Left renal cortex interstitium (tissue), 4 donors: ENCODE measurements at regions not wholly inside any gene's neighbourhood (a gene's known extent, or its start where the extent isn't known, plus 50 kb on each side); places are given as distances from the start of the nearest gene placed in this dataset.
"Not testable (repeated sequence)": the region's sequence is repeated elsewhere in the genome, so short reads cannot be mapped to it uniquely, and the experiment has no call there.

ENCODE experiments used
- DNase-seq, 4 donors: peaks; one replicate each; pipeline ENCODE4 v3.0.0-alpha.2; 2013; ENCODE audit warnings: low read depth in 4 of 4, low spot score in 2 of 4, missing footprints in 1 of 4

DNA sequence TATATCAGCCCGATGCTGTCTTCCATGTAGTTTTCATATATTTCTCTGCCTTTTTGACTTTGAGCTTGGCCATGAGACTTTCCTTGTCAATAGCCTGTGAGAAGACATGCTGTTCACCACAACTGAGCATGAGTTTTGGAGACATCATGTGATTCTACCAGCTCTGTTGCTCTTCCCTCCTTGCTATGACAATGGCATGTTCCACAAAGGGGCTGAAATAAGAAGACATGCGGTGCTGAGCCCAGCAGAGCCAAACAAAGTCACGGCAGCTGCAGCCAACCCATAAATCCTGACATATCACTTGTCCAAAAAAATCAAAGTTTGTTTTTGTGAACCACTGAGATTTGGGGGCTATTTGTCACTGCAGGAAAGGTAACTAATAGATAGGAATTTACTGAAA lies 343.4 kb upstream of the KITLG start:
- no peak for DNase-seq

DNA sequence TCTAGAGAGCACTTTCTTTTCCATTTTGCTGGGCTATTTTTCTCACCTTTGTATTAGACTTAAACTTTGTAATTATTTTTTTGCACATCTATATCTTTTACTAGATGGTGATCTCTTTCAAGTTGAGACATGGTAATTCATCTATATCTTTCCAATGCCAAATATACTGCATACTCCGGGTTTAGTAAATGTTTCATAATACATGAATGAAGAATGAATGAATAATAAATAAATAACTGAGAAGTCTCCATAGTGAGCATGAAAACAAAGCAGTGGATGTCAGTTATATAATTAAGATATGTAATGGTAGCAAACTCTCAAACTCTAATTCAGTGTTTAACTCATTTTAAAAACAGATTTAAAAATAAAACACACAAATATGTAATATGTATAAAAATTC lies 342.5 kb upstream of the KITLG start:
- DNase-seq: no peak

DNA sequence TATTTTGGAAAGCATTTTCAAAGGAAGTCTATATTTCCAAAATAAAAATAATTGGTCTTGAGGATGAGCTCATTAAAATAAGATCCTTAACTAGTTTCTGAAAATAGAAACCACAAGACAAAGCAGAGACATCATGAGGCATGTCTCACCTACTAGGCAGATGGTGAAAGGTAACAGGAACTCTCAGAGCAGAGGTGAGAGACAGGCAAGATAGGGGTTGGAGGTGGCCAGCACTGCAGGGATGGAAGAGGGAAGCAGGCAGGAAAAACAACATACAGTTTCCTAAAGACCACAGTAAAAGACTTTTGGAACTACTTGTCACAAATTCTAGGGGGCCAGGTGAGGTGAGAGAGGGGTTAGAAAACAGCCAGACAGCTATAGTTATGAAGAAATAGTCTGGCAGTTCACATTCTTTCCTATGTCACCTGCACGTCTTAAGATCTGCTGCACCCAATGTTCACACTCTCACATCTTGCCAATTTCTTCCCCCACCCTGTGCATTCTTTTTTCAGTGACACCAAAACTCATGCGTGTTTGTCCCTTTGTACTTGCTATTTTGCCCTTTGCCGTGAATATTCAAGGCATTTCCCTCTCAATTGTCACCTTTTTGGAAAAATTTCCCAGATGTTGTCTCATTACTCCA lies 341.7 kb upstream of the KITLG start:
- no peak for DNase-seq

DNA sequence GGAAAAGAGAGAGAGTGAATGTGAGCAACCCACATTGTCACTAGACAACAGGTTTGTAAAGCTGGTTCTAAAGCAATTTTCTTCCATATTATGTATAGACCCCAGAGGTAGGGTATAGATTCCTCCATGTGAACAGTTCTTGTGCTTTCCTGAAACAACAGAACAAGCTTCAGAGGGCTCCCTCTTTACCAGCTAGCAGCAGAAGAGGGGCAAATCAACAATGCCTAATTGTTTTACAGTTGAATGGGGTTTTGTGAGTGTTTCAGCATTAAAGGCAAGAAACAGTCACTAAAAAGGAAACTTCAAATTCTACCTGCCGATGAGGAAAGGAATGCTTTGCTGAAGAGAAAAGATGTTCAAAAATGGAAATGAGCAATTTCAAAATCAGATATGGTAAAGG lies 341.2 kb upstream of the KITLG start:
- DNase-seq: no peak

DNA sequence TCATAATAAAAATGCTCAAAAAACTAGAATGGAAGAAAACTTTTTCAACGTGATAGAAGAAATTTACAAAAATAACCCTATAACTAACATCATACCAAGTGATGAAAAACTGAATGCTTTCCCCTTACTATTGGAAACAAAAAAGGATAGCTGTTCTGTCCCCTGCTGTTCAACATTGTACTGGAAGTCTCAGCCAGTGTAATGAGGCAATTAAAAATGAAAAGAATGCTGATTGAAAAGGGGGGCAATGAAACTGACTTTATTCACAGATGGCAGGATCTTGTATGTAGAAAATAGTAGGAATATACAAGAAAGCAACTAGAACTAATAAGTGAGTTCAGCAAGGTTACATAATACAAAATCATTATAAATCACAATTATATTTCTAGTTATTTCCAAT lies 337.9 kb upstream of the KITLG start:
- DNase-seq: no peak

DNA sequence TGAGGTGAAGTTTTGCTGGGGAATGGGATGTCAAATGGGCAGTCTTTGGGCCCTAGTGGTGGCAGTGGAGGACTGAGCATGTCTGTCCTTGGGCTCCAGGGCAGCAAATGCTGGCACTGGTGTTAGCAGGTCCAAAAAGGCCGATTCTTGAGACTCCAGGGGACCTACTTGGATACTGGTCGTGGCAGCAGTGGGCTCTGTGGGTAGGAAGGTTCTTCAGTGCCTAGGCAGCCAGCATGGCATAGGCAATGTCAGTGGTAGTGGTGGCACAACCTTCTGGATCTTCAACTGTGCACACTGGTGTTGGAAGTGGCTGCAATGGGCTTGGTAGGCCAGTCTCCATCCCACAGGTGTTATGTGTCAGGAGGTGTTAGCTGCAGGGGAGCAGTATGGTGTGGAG lies 334.7 kb upstream of the KITLG start:
- DNase-seq: no peak

DNA sequence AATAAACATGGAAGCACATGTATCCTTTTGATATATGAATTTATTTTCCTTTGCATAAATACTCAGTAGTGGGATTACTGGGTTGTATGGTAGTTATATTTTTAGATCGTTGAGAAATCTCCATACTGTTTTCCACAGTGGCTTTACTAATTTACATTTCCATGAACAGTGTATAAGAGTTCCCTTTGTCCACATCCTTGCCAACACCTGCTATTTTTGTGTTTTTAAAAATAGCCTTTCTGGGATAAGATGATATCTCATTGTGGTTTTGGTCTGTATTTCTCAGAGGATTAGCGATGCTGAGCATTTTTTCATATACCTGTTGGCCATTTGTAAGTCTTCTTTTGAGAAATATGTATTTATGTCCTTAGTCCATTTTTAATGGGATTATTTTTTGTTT lies 329.2 kb upstream of the KITLG start:
- DNase-seq: no peak

DNA sequence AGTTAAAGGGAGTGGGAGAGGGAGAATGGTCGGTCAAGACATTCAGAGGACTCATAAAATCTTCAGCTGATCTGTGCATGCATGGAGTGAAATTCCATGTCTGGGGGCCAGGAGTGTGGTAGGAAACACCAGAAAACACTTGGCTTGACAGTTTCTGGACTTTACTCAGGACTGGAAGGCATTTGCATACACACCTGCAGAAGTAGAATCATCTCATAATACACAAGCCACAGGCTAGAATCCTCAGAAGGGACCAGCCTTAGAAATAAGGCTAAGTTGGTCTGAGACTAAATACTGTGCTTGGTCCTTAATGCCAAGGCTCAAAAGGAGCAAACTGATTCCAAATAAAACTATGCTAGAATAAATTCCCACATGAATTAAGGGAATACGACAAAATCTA lies 328.1 kb upstream of the KITLG start:
- no peak for DNase-seq

DNA sequence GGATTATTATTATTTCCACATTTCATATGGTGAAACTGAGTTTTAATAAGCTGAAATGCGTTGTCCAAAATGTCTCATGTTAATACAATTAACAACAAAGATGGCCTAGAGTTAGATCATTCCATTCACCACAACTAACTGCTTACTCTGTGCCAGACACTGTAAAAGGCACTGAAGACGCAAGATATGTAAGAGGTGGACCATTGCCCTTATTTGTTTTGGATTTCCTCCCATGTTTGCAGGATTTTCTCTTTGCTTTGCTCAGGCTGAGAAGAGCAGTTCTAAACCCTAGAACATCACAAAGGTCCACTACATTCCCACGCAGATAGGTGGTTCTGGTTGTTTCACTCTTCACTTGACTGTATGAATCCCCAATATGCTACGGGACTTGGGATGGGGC lies 324.4 kb upstream of the KITLG start:
- no peak for DNase-seq

DNA sequence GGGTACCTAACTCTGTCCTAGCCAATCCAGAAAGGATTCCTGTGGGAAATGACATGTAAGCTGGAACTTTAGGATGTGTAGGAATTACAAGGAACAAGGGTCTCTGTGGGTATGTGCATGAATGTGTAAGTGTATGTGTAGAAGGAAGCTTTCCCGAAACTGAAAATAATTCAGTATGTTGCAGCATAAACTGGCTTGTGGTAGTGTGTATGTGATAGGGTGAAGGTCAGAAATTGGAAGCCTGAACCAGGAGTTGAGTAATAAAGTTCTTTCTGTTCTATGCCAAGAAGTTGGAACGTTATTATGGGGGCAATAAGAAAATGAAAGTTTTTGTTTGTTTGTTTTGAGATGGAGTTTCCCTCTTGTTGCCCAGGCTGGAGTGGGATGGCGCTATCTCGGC lies 323.1 kb upstream of the KITLG start:
- no peak for DNase-seq

DNA sequence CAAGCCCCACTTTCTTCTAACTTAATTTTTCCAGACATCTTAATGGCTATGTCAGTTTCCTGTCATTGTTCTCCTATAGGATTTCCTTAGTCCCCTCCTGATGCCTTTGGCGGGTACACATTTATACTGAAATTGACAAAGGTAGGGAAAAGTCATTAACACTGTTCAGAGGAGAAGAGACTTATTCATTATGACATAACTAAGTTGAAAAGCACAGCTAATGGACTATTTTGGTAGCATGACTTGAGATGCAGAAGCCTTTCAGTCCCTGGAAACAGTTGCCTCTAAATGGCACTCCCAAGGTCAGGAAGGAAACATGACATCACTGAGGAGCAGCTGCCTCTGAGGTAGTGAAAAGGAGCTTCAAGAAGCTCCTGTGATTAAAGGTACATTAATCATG lies 317.5 kb upstream of the KITLG start:
- DNase-seq: peak in 1 of 4 donors; percentile 2

DNA sequence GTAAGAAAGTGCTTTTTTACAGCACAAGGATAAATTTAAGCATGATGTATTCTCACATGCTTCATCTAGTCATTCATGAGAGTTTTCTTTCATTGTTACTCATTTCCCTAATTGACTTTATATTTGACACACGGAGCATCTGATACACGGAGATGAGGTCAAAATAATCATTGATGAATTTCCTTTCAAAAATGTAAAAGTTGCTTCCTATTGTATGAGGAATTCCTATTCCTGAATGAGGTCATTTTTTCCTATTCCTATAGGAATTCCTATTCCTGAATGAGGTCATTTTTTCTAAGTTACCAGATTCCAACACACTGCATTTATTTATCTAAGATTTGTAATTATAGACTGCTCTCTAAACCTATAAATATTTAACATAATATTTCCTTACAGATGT lies 316.7 kb upstream of the KITLG start:
- DNase-seq: no peak

DNA sequence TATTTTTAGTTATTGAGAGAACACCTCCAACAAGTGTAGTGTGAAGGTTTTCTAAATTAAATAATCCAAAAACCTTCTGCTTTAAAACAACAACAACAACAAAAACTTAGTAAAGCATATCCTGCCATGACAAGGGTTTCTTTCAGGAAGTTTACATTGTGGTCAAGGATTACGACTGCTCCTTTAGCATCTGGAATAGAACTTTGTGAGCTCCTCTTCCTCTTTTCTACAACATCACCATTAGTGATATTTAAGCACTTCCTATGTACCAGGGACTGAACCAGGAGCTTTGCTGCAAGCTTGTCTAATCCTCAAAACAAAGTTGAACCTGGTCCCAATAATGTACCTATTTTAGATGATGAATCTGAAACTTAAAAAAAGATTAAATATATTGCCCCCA lies 315.4 kb upstream of the KITLG start:
- no peak for DNase-seq

DNA sequence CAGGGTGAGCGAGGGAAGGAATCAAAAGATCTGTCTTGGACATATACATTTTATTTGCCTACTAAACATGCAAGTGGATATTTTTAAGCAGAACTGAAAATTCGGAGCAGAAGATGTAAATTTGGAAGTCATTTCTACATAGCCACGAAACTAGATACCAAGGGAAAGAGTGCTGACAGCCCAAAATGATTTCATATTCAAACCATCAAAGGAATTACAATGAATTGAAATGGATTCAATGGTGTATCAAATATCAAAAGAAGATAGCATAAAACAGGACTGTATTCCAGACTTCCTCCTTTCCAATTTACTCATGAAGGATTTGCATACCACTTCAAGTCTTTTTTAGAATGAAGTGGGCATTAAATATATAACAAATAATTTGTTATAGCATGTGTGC lies 313.5 kb upstream of the KITLG start:
- no peak for DNase-seq

DNA sequence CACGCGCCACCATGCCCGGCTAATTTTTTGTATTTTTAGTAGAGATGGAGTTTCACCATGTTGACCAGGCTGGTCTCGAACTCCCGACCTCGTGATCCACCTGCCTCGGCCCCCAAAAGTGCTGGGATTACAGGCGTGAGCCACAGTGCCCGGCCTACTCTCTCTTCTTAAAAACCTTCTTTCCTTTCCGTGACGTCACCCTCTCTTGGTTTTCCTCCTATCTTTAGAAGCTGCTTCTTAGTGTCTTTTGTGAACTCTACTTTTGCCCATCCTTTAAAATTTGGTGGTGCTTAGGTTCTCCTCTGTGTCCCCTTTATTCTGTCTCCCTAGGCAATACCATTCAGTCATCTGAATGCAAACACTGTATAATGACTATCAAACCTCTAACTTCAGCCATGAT lies 311.2 kb upstream of the KITLG start:
- not testable (repeated sequence) for DNase-seq

DNA sequence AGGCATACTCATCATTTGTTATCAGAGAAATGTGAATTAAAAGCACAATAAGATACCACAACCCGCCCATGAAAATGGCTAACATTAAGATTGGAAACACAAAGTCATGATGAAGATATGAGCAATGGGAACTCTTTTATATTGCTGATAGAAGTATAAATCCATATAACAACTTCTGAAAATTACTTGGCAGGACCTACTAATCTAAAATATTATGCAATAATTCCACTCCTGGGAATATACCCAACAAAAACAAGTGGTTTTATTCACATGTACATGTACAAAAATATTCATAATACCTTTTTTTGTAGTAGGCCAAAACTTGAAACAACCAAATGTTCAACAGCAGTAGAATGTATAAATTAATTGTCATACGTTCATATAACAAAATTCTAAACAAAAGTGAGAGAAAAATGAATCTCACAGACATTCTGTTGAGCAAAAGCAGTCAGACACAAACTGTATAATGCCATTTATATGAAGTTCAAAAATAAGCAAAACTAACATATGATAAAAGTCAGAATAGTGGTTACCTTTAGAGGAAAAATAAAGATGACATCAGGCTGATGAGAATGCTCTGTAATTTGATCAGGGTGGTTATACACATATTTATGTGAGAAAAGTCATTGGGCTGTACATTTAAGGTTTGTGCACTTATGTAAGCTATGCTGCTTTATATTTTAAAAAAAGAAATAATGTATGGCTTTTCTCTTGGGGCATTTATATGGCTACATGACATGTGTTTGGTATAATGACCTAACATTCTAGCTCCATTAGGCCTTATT lies 309.2 kb upstream of the KITLG start:
- no peak for DNase-seq

DNA sequence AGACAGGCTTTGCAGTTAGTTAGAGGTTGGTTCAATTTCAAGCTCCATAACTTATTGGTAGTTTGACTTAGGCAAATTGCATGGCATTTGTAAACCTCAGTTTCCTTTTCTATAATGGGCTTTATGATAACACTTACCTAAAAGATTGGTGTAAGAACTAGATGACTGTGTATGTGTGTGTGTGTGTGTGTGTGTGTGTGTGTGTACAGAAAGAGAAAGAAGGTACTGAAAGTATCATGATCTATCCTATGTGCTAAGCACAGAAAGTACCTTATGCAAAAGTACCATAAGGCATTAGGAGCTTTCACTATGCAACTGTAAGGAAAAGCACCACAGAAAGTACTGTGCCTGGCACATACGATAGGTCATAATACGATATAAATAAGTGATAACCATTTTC lies 304.3 kb upstream of the KITLG start:
- no peak for DNase-seq

DNA sequence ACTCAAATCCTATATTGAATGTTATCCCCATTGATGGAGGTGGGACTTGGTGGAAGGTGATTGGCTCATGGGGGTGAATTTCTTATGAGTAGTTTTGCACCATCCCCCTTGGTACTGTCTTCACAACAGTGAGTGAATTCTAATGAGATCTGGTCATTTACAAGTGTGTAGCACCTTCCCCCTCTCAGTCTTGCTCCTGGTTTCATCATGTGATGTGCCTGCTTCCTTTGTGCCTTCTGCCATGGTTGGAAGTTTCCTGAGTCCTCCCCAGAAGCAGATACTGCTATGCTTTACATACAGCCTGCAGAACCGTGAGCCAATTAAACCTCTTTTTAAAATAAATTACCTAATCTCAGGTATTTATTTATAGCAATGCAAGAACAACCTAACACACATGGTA lies 302.4 kb upstream of the KITLG start:
- DNase-seq: no peak

DNA sequence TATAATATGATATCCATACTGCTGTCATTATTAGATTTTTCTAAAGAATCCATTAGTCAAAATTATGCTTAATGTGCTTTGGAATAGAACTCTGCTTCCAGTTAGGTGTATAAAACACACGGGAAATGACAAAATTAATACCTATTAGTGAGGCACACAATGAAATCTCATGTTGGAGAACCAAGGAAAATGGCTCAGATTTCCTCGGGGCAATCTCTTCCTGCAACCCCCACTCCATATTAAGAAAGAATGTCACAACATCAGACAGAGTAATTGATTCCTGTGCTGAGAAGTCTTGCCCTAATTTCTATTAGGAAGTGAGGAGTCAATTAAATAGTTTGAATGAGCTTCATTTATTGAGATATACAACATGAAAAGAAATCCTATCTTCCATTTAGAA lies 299.8 kb upstream of the KITLG start:
- no peak for DNase-seq

DNA sequence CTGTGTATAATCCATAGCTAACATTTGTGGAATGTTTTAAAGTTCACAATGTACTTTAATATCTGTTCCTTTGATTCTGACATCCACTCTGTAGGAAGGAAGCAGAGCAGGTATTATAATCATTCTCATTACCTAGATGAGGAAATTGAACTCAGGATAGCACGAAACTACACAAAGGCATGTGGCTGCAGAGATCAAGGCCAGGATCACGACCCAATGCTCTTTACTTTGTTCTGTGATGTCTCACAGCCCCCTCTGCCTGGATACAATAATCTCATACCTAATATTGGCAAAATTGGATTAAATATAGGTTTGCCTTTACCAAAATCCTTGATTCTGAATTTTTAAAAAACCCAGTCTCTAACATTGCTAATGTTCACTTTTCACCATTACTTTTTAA lies 298.0 kb upstream of the KITLG start:
- DNase-seq: no peak

DNA sequence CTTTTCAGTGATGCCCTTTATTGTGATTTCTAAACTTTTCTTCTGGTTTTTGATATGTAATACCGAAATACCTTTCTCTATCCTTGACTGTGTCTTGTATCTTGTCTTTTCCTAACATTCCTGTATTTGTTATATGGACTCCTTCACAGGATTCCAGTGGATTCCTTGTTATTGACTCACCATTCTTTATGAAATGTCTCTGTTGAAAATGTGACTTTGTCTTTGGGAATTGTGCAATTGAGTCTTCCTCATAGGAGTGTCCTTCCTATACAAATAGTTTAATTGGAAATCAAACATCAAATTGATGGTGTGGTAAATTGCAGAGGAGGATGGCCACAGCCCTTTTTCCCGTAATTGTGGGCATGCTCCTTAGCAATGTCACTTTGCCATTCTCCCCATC lies 296.6 kb upstream of the KITLG start:
- DNase-seq: no peak

DNA sequence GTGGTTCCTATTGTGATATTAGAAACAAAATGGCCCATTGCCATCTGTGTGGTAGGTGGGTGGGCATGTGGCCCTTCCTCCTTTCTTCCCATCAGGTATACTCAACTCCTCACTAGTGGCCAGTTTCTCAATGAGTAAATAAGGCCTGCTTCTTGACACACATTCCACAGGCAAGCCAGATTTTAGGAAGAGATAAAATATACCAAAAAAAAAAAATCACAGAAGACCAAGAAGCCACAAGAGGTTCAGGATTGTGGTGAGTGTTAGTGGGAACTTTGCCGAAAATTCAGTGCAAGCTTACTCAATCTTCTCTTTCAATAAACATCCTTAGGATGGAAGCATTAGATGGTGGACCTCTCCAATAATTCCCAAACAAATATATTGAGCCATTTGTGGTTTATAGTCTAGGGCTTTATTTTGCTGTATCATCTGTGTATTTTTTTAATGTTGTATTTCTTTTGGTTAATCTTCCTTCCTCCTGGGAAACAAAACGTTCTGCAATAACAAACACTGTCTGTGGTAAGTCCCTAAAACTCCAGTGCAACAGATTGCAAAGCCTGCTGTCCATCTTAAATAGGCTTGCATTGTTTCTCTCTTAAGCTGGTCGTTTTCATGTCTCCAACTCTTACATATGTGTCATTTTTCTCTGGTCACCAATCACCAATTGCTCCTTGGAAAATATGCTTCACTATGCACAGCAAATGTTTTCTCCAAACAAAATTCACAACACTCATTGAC lies 289.9 kb upstream of the KITLG start:
- no peak for DNase-seq
